GM23338 (cell line): ENCODE measurements at regions not wholly inside any gene's neighbourhood (a gene's known extent, or its start where the extent isn't known, plus 50 kb on each side); places are given as distances from the start of the nearest gene placed in this dataset.

Experiments used
- ATAC-seq: fragments of 200-7000 bp; cut with Tn5 transposase; 3 replicates; pipeline ENCODE4 v1.9.1; 2020
- DNase-seq: peaks from one replicate; pipeline ENCODE4 v3.0.0-alpha.2; 2015; ENCODE audit warnings: low spot score
- H2AFZ ChIP-seq: fragments of 200-600 bp; sonication (generic); 2 replicates; pipeline ENCODE4 v1.8.0; 2016; ENCODE audit warnings: antibody characterized with exemption, mild to moderate bottlenecking, moderate library complexity
- H3F3A ChIP-seq: fragments of 200-600 bp; sonication (generic); replicated peaks from 2 replicates; pipeline ENCODE4 v1.8.0; 2017; ENCODE audit warnings: antibody characterized with exemption, mixed run types, low read depth
- H3K27ac ChIP-seq: fragments of 200-600 bp; sonication (generic); 2 replicates; pipeline ENCODE4 v1.6.1; 2016; ENCODE audit warnings: low read depth
- H3K27me3 ChIP-seq: fragments of 200-600 bp; sonication (generic); 2 replicates; pipeline ENCODE4 v1.8.0; 2016; ENCODE audit warnings: mild to moderate bottlenecking, mixed run types, moderate library complexity; ENCODE audit not compliant: insufficient read depth
- H3K36me3 ChIP-seq: fragments of 200-600 bp; sonication (generic); 2 replicates; pipeline ENCODE4 v1.8.0; 2016; ENCODE audit warnings: mild to moderate bottlenecking; ENCODE audit not compliant: insufficient read depth
- H3K4me1 ChIP-seq: fragments of 200-600 bp; sonication (generic); 2 replicates; pipeline ENCODE4 v1.8.0; 2016; ENCODE audit warnings: mild to moderate bottlenecking, moderate library complexity; ENCODE audit not compliant: insufficient read depth
- H3K4me2 ChIP-seq: fragments of 200-600 bp; sonication (generic); 2 replicates; pipeline ENCODE4 v1.7.1; 2017; ENCODE audit warnings: mixed run types
- H3K4me3 ChIP-seq: fragments of 200-600 bp; sonication (generic); 2 replicates; pipeline ENCODE4 v1.6.1; 2016; ENCODE audit warnings: mixed run types
- H3K79me2 ChIP-seq: fragments of 200-600 bp; sonication (generic); replicated peaks from 2 replicates; pipeline ENCODE4 v1.8.0; 2017; ENCODE audit warnings: mild to moderate bottlenecking; ENCODE audit not compliant: insufficient read depth
- H3K9me2 ChIP-seq: fragments of 200-600 bp; sonication (generic); 2 replicates; pipeline ENCODE4 v1.8.0; 2017; ENCODE audit not compliant: insufficient read depth
- H4K20me1 ChIP-seq: fragments of 200-600 bp; sonication (generic); replicated peaks from 2 replicates; pipeline ENCODE4 v1.8.0; 2017; ENCODE audit warnings: mild to moderate bottlenecking; ENCODE audit not compliant: insufficient read depth
- H3K27ac Mint-ChIP-seq: 2 replicates; pipeline ENCODE4 v1.8.0; 2020; ENCODE audit warnings: inconsistent platforms, mild to moderate bottlenecking, moderate library complexity, mixed read lengths
- H3K27me3 Mint-ChIP-seq: 3 replicates; pipeline ENCODE4 v1.8.0; 2022; ENCODE audit warnings: low read depth, mild to moderate bottlenecking, moderate library complexity, mixed read lengths, inconsistent platforms; ENCODE audit not compliant: insufficient read depth, poor library complexity
- H3K36me3 Mint-ChIP-seq: 3 replicates; pipeline ENCODE4 v1.8.0; 2021; ENCODE audit warnings: low read depth, mild to moderate bottlenecking, inconsistent platforms, moderate library complexity, mixed read lengths
- H3K4me1 Mint-ChIP-seq: 3 replicates; pipeline ENCODE4 v1.8.0; 2020; ENCODE audit warnings: mild to moderate bottlenecking, inconsistent platforms, mixed read lengths
- H3K4me3 Mint-ChIP-seq: 3 replicates; pipeline ENCODE4 v1.8.0; 2021; ENCODE audit warnings: moderate library complexity, mild to moderate bottlenecking, inconsistent platforms, mixed read lengths
- H3K9me3 Mint-ChIP-seq: 3 replicates; pipeline ENCODE4 v1.8.0; 2020; ENCODE audit warnings: moderate library complexity, mild to moderate bottlenecking, inconsistent platforms, mixed read lengths
- ETS1 ChIP-seq: IDR thresholded peaks from 2 replicates; pipeline ENCODE4 v1.6.1; 2016; ENCODE audit warnings: antibody characterized with exemption
- EZH2phosphoT487 ChIP-seq: fragments of 200-600 bp; sonication (generic); IDR thresholded peaks from one replicate; pipeline ENCODE4 v1.8.1; 2018; ENCODE audit warnings: antibody characterized with exemption; ENCODE audit not compliant: unreplicated experiment
- REST ChIP-seq: IDR thresholded peaks from one replicate; pipeline ENCODE4 v1.6.1; 2018; ENCODE audit warnings: antibody characterized with exemption; ENCODE audit not compliant: unreplicated experiment
- ZNF462 ChIP-seq: fragments of 250-450 bp; sonication (Bioruptor Pico); IDR thresholded peaks from 2 replicates; pipeline ENCODE4 v1.5.0; 2020; ENCODE audit warnings: mild to moderate bottlenecking, moderate library complexity

GRCh38 chr6:19377722-19378121 lies 459.4 kb upstream of the ID4 start (continued):
- TF ChIP-seq REST (no peak), ZNF462 (CRISPR knock-in tag) (no peak)

GRCh38 chr6:19380293-19380692 lies 456.9 kb upstream of the ID4 start:
- H3K79me2 ChIP-seq = no peaks in the 10 kb centered on the region
- Mint-ChIP-seq H3K4me3 (no peak overlapping the region), H3K27ac (no peak overlapping the region), H3K4me1 (peaks cover 4% of the 10 kb centered on the region; the same call in 2 of the 3 replicates), H3K27me3 (no peaks in the 10 kb centered on the region), H3K36me3 (peaks cover 4% of the 10 kb centered on the region; the same call in 2 of the 3 replicates), H3K9me3 (peaks cover 11% of the 10 kb centered on the region)
- ATAC-seq (no peak), DNase-seq (no peak)
- peak overlapping the region; percentile 23; the same call in 1 of the 2 replicates for H2AFZ ChIP-seq
- no peak overlapping the region for H3K4me2 ChIP-seq
- no peaks in the 10 kb centered on the region for H3F3A ChIP-seq
- no peak overlapping the region for H3K4me3 ChIP-seq
- no peaks in the 10 kb centered on the region for H4K20me1 ChIP-seq
- no peak overlapping the region for H3K27ac ChIP-seq
- no peaks in the 10 kb centered on the region for H3K27me3 ChIP-seq
- 0 out of 2 replicates have a peak, but pooled peaks cover 2% of the 10 kb centered on the region for H3K9me2 ChIP-seq
- H3K36me3 ChIP-seq = no peaks in the 10 kb centered on the region
- no peaks in the 10 kb centered on the region; the same call in 1 of the 2 replicates for H3K4me1 ChIP-seq
- no peak for TF ChIP-seq ETS1
- no peak for TF ChIP-seq ZNF462 (CRISPR knock-in tag)
- TF ChIP-seq EZH2phosphoT487 = no peak
